ENCODE measurements at regions not wholly inside any gene's neighbourhood (a gene's known extent, or its start where the extent isn't known, plus 50 kb on each side); places are given as distances from the start of the nearest gene placed in this dataset.

DNA sequence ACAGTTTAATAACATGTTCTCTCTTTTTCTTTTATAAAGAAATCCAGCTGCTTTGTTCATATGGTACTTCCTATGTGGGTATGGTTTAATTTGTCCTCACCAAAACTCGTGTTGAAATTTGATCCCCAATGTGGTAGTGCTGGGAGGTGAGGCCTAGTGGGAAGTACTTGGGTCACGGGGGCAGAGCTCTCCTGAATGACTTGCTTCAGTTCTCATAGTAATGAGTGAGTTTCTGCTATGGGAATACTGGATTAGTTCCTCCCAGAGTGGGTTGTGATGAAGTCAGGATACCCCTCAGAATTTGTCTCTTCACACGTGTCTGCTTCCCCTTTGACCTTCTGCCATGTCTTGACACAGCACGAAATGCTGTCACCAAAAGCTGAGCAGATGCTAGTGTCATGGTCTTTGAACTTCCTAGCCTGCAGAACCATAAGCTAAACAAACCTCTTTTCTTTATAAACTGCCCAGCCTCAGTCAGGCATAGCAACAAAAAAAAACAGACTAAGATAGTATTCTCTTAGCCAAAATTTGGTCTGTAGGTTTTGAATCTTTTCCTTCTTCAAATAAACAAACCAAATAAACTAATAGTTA is 87.8 kb upstream of the HS3ST5 start:
- TF ChIP-seq CTCF (IDR thresholded peaks at IDR 0.05; ENCODE audit: low read depth, low read length) (no peak), MYC (IDR thresholded peaks at IDR 0.05; ENCODE audit: low read depth, low read length) (no peak), POLR2A (IDR thresholded peaks at IDR 0.05; ENCODE audit: extremely low read depth, insufficient read length) (no peak)

Data from NB4 (cell line).